GM21786 (cell line): ENCODE measurements at regions not wholly inside any gene's neighbourhood (a gene's known extent, or its start where the extent isn't known, plus 50 kb on each side); places are given as distances from the start of the nearest gene placed in this dataset.

ENCODE experiments used
- ATAC-seq: cut with Tn5 transposase; IDR thresholded peaks from one replicate; pipeline ENCODE4 v1.9.1; 2021; ENCODE audit not compliant: unreplicated experiment

GRCh38 chr11:119547511-119547910 lies 124.5 kb upstream of the THY1 start:
- no peak for ATAC-seq

GRCh38 chr11:119545978-119546915 lies 123.3 kb upstream of the THY1 start:
- ATAC-seq: no peak

- no peak for ATAC-seq
Observed at GRCh38 chr11:119540370-119541125, 117.6 kb upstream of the THY1 start.

- ATAC-seq: no peak
Observed at GRCh38 chr11:119539583-119539982, 116.6 kb upstream of the THY1 start.

- ATAC-seq: no peak
Observed at GRCh38 chr11:119538753-119539152, 115.8 kb upstream of the THY1 start.

GRCh38 chr11:119537306-119538253 lies 114.6 kb upstream of the THY1 start:
- ATAC-seq: no peak

- no peak for ATAC-seq
Observed at GRCh38 chr11:119536801-119537200, 113.8 kb upstream of the THY1 start.

GRCh38 chr11:119533921-119534736 lies 111.2 kb upstream of the THY1 start:
- peak; percentile 79 for ATAC-seq

GRCh38 chr11:119533462-119533861 lies 110.5 kb upstream of the THY1 start:
- no peak for ATAC-seq

- no peak for ATAC-seq
Observed at GRCh38 chr11:119532551-119532950, 109.6 kb upstream of the THY1 start.

GRCh38 chr11:119531623-119532022 lies 108.7 kb upstream of the THY1 start:
- no peak for ATAC-seq

GRCh38 chr11:119531056-119531455 lies 108.1 kb upstream of the THY1 start:
- no peak for ATAC-seq

- no peak for ATAC-seq
Observed at GRCh38 chr11:119530509-119530908, 107.5 kb upstream of the THY1 start.

GRCh38 chr11:119529936-119530335 lies 107.0 kb upstream of the THY1 start:
- no peak for ATAC-seq

GRCh38 chr11:119529063-119529845 lies 106.3 kb upstream of the THY1 start:
- no peak for ATAC-seq

GRCh38 chr11:119525867-119526196 lies 102.9 kb upstream of the THY1 start:
- ATAC-seq: no peak

GRCh38 chr11:119525180-119525866 lies 102.4 kb upstream of the THY1 start:
- ATAC-seq: no peak

- no peak for ATAC-seq
Observed at GRCh38 chr11:119523539-119524157, 100.7 kb upstream of the THY1 start.
